HG02938 (cell line): ENCODE measurements at regions not wholly inside any gene's neighbourhood (a gene's known extent, or its start where the extent isn't known, plus 50 kb on each side); places are given as distances from the start of the nearest gene placed in this dataset.
A peak's percentile ranks its signal among the peaks of the same experiment; 100 is the strongest.

Experiments
- ATAC-seq: cut with Tn5 transposase; IDR thresholded peaks from one replicate; pipeline ENCODE4 v1.9.1; 2021; ENCODE audit warnings: mild to moderate bottlenecking, moderate library complexity; ENCODE audit not compliant: unreplicated experiment

DNA sequence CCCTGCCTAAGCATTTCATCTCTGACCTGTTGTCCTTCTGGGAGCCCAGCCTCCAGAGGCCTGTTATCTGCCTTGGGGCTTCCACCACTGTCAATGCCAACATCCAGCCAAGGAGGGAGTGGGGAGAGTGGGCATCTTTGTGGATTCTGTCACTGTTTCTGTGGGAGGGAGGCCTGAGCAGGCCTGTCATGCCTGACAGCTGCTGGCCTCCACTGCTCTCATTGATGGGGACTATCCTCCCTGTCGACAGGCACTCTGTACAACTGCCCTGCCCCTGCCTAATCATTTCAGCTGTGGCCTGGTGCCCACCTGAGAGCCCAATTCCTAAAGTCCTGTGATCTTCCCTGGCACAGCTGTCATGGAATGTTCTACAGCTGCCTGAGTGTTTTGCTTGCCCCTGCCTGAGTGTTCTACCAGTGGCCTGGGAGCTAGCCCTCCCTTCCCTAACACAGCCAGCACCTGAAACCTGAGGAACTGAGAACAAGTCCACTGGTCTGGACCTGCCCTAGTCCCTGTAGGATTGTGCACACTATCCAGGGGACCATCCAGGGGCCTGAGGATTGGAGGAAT, 145.3 kb downstream of the FAM83B start:
- ATAC-seq: no peak

DNA sequence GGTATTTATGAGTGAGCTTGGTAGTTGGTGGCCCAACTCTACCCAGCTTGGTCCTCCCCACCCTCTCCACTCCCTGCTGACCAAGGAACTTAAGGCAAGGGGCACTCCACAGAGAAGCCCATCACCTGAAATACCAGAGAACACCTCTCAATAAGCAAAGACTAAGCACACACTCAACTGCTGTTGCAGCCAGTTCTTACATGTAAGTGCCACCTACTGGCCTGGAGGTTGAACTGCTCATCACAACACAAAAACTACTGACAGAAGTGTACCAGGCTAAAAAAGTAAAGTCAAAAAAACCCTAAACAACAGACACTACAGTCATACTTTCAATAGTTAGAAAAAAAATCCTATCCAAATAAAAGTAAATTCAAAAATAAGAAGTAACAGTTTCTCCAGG, 146.2 kb downstream of the FAM83B start:
- ATAC-seq: no peak

DNA sequence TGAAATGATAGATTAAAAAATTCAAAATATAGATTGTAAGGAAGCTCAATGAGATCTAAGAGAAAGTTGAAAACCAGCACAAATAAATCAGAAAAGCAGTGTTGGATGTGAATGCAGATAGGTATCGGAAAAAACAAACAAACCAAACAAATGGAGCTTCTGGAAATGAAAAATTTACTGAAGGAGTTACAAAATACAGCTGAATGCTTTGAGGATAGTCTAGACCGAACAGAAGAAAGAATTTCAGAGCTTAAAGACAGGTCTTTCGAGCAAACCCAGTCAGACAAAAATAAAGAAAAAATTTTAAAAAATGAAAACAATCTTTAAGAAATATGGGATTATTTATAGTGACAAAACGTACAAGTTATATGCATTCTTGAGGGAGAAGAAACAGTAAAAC, 146.7 kb downstream of the FAM83B start:
- ATAC-seq: no peak

GRCh38 chr6:54993948-54994347, 147.4 kb downstream of the FAM83B start:
- ATAC-seq: no peak

DNA sequence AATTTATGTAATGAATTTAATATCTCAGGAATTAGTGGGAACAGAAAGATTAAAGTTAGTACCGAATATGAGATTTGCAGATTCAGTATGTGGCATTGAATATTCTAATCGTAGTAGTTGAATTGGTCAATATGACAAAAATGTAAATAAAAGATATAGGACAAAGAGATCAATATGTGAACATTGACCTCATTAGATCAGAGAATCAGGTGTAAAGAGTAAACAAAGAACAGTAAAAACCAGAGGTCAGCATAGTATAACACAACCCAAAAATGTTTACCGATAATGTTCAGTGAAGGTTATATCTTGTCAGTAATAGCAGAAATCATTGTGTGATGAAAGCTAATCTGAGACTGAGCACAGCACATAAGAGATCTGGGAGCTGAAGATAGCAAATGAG, 152.0 kb downstream of the FAM83B start:
- no peak for ATAC-seq

GRCh38 chr6:55003719-55004430, 157.3 kb downstream of the FAM83B start:
- ATAC-seq: no peak

DNA sequence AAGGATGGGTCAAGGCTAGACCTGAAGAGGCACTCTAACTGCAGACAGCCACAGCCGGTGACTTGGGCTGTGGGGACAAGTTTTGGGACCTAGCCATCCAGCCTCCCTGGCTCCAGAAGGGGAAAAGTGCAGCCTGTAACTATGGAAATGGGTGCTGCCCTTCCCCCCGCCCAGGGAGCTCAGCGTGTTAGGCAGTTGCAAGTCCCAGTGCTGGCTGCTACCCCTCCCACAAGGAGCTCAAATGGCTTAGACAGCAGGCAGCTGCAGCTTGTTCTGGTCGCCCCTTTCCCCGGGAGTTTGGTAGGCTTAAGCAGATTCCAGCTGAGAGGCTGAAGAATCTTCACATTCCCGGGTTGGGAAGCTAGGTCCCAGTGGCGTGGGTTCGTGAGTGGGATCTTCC, 162.6 kb downstream of the FAM83B start:
- no peak for ATAC-seq

DNA sequence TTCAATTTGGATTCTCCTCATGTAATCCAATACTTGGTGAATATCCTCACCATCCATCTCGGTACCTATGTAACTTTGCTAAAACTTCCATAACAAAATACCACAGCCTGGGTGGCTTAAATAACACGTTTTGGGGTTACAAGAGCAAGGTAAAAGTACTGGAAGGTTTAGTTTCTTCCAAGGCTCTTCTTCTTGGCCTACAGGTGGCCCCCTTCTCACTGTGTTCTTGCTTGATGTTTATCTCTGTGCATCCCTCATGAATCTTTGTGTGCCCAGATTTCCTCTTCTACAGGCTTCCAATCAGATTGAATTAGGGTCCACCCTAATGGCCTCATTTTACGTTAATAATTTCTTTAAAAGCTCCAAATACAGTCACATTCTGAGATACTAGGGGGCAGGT, 163.3 kb upstream of the HCRTR2 start:
- ATAC-seq: no peak

DNA sequence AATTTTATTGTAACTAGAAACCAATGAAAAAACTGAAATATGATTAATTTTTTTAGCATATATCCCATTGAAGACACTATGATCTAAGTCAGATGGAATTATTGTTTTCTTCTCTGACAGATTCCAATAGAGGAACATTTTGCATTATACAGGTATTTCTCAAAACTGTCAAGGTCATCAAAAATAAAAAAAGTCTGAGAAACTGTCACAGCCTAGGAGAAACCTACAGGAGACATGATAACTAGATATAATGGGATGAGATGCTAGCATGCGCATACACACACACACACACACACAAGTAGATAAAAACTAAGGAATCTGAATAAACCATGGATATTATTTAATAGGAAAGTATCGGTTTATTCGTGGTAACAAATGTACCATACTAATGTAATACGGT, 161.9 kb upstream of the HCRTR2 start:
- no peak for ATAC-seq

- ATAC-seq: no peak
Observed at GRCh38 chr6:55014321-55015088, 159.8 kb upstream of the HCRTR2 start.

DNA sequence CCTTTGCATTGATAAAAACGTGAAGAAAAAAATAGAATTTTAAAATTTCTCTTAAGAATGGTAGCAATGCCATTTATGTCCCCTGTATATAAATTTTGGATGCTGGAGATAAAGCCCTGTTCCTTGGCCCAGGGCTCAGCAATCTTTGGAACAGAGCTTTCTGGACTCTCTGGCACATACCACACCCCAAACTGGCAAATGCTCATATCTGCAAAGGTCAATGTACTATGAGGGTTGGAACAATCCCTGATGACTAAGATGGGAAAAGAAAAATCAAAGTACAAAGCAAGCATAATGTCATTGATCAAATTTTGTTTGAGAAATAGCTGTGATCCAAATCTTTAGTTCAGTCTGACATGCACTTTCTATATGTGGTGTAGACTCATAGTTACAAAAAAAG, 158.1 kb upstream of the HCRTR2 start:
- no peak for ATAC-seq

GRCh38 chr6:55017555-55018300, 156.6 kb upstream of the HCRTR2 start:
- ATAC-seq: no peak

DNA sequence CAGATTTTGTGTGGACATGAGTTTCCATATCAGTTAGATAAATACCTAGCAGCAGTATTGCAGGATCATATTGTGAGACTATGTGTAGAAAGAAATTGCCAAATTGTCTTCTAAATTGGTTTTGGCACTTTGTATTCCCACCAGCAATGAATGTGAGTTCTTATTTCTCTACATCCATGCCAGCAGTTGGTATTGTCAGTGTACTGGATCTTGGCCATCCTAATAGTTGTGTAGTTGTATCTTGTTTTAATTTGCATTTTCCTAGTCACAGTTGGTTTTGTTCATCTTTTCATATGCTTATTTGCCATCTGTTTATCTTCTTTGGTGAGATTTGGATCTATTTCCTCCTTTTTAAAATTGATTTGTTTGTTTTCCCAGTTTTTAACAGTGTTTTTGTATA, 154.7 kb upstream of the HCRTR2 start:
- no peak for ATAC-seq

DNA sequence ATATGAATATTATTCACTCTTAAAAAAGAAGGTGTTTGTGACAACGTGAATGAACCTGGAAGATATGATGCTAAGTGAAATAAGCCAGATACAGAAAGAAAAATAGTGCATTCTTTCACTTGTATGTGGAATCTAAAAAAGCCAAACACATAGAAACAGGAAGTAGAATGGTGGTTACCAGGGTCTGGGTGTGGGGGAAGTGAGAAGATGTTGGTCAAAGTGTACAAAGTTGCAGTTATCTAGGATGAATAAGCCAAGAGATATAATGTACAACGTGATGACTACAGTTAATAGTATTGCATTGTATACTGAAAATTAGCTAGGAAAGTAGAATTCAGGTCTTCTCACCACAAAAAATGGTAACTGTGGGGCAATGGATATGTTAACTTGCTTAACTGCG, 151.1 kb upstream of the HCRTR2 start:
- peak; percentile 82 for ATAC-seq

DNA sequence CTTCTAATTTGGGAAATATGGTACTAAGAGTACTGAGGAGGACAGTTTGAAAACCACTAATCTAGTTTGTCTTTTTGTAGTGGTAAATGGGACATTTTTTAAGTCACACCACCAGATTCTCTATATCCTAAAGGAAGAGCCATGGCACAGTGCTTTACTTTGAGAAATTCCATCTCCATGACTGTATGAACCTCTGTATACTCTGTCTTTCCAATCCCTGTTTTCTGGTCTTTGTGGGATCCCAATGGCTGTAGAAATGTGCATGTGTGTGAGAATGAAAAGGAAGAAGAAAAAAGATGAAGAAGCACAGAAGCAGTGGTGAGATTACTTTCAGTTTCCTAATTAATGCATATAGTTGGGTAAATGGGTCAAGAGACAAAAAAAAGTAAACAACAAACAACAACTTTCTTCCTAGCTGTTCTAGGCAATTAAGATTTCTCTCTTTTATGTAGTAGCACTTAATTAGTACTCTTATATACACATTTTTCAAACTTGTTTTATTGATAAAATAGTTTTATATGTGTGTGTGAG, 141.2 kb upstream of the HCRTR2 start:
- ATAC-seq: no peak

- ATAC-seq: no peak
Observed at GRCh38 chr6:55034752-55035151, 139.6 kb upstream of the HCRTR2 start.

- no peak for ATAC-seq
Observed at GRCh38 chr6:55040102-55040848, 134.0 kb upstream of the HCRTR2 start.

DNA sequence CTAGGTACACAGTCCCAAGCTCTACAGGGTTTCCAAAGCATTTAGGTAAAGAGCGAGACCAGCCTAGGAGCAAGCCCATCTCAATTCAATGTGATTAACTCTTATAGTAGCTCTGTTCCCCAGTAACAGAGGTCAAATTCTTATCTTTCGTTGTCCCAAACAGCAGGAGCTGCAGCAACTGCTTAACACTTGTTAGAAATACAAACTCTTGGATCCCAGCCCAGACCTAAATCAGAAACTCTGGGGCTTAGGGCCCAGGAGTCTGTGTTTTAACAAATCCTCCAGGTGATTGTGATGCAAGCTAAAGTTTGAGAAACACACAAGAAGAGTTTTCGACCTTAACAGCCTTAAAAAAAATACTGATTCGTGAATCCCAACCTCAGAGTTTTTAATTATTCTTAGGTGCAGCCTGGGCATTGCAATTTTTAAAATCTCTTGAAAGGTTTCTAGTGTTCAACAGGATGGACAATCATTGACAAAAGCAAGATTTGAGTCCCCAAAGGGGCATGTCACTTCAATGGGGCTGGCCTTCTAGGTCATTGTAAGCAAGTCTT, 127.4 kb upstream of the HCRTR2 start:
- ATAC-seq: no peak

DNA sequence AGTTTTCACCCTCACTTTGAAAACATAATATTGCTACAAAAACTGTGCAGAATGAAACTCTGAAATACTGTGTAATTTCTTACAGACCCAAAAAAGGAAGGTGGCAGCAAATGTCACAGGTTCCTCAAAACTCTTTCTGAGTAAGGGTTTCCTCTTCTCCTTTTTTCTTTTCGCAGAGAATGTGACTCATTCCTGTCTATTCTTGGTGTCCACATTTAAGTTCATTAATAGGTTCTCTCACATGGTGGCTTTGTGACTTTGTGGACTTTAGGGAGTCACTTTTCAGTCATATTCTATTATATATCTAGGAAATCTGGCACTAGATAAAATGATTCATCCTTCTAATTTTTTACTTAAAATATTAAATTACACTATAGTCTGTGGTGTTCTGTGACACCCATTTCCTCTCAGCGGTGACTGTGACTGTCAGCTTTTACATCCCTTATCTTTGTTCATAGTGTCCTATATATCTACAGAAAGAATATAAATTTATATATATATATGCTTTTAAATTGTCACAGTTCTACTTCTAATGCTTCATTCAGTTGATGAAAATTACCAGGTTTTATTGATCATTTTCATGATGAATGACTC, 126.8 kb upstream of the HCRTR2 start:
- peak; percentile 57 for ATAC-seq

- ATAC-seq: no peak
Observed at GRCh38 chr6:55049866-55050265, 124.4 kb upstream of the HCRTR2 start.
